ENCODE measurements at regions not wholly inside any gene's neighbourhood (a gene's known extent, or its start where the extent isn't known, plus 50 kb on each side); places are given as distances from the start of the nearest gene placed in this dataset.

DNA sequence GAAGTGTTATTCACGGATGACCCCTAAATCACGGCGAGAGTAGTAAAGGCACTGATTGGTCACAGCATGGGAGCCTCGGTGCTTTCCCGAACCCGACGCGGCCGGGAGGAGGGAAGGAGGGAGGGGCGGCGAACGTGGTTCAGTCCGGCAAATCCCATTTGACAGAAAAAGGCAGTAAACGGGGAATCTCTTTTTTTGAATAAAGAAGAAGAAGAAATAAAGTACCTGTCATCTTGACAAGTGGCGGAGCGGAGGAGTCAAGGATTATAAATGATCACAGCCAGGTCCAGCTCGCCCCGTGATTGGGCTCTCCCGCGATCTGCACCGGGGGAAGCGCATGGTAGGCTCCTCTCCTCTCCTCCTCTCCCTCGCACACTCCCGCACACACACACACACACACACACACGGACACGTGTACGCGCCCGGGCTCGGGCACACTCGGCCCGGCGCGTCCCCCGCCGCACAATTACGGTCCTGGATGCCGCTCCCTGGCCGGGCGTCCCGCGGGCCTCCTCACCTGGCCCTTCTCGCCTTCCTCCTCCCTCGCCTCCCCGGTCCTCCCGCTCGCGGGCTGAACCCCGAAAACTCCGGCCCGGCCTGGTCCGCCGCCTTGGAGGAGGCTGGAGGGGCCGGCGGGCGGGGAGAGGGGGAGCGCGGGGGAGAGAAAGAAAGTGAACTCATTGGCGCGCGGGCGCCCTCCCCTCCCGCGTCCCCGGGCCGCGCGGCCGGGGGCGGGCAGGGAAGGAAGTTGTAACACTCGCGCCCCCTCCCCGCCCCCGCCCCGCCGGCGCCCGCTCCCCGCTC lies 99.2 kb upstream of the TENM3 start:
- Histone ChIP-seq H3K4me3 (ENCODE audit: low read length) (peak overlapping the region; percentile 64), H3K27ac (ENCODE audit: low read length) (peak overlapping the region; percentile 70), H3K27me3 (ENCODE audit: control insufficient read depth, insufficient read depth, low read length) (peaks cover 47% of the 10 kb centered on the region), H3K36me3 (ENCODE audit: control insufficient read depth, insufficient read depth, low read length) (no peaks in the 10 kb centered on the region), H3K4me1 (ENCODE audit: control insufficient read depth, insufficient read depth, low read length) (peaks cover 19% of the 10 kb centered on the region), H3K9me3 (replicated peaks; ENCODE audit: control insufficient read depth, low read depth, low read length) (no peaks in the 10 kb centered on the region)
- DNase-seq: peak; percentile 85
- WGBS (ENCODE audit: insufficient coverage): 0% methylated on average over 40 of the region's 79 CpGs

DNA sequence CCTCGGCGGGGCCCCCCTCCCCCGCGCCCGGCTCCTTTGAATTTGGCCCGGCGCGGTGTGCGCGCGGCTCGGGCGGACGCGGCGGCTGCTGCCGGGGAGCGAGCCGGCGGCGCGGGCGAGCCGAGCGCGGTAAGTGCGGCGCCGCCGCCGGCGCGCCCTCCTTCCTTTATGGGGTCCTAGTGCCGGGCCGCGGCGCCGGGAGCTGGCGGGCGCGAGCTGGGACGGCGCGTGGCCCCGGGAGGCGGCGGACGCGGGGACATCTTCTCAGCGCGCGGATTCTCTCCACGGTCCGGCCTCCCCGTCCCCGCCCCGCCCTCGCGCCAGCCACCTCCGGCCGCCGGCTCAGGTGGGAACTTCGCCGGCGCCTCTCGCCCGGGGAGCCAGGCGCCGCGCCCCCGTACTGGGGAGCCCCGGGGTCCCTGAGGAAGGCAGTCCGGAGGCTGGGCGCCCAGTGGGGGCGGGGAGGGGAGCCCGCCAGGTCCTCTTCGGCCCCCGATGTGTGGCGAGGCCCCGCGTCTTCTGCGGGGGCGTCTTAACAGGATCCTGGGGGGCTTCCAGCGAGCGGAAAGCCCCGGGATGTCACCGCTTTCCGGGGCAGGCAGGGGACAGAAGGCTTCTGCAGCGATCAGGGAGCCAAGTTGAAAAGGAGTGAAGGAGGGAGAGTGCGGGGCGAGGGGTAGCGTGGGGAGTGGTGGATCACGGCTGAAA lies 98.4 kb upstream of the TENM3 start:
- H3K27me3 ChIP-seq (ENCODE audit: control insufficient read depth, insufficient read depth, low read length): peaks cover 47% of the 10 kb centered on the region
- H3K36me3 ChIP-seq (ENCODE audit: control insufficient read depth, insufficient read depth, low read length): no peaks in the 10 kb centered on the region
- peak overlapping the region; percentile 57 for H3K27ac ChIP-seq (ENCODE audit: low read length)
- under 1% methylated on average over 88 of the region's 93 CpGs for WGBS (ENCODE audit: insufficient coverage)
- DNase-seq: peak; percentile 43
- H3K9me3 ChIP-seq (replicated peaks; ENCODE audit: control insufficient read depth, low read depth, low read length): no peaks in the 10 kb centered on the region
- peak overlapping the region; percentile 59 for H3K4me3 ChIP-seq (ENCODE audit: low read length)
- H3K4me1 ChIP-seq (ENCODE audit: control insufficient read depth, insufficient read depth, low read length): peaks cover 19% of the 10 kb centered on the region

DNA sequence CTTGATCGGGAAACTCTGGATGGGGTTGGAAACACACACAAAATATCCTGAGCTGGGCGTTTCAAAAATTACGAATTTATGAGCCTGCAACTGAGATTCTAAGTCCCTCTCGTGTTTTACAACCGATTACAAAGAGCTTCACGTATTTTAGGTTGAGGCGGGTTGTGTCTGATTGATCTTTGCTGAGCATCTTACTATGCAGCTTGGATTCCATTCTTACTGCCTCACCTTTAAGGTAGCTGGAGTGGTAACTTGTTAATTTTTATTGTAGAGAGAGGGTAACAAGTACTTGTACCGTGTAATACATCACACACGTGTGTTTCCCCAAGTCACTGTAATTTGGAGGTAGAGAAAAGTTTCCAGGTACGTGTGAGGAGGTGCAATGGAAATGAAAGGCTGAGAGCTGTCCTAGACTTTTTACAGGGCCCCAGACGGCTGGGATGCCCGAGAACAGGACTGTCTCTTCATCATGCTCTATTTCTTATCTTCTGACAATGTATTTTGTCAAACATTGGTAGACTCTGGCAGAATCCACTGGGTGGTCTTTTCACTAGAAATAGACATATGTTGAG lies 97.8 kb upstream of the TENM3 start:
- WGBS (ENCODE audit: insufficient coverage): no CpG with 5 or more reads among the region's 12 CpGs
- Histone ChIP-seq H3K27ac (ENCODE audit: low read length) (no peak overlapping the region), H3K4me1 (ENCODE audit: control insufficient read depth, insufficient read depth, low read length) (peaks cover 19% of the 10 kb centered on the region), H3K27me3 (ENCODE audit: control insufficient read depth, insufficient read depth, low read length) (peaks cover 43% of the 10 kb centered on the region), H3K4me3 (ENCODE audit: low read length) (peak overlapping the region; percentile 59), H3K9me3 (replicated peaks; ENCODE audit: control insufficient read depth, low read depth, low read length) (no peaks in the 10 kb centered on the region), H3K36me3 (ENCODE audit: control insufficient read depth, insufficient read depth, low read length) (no peaks in the 10 kb centered on the region)
- no peak for DNase-seq

DNA sequence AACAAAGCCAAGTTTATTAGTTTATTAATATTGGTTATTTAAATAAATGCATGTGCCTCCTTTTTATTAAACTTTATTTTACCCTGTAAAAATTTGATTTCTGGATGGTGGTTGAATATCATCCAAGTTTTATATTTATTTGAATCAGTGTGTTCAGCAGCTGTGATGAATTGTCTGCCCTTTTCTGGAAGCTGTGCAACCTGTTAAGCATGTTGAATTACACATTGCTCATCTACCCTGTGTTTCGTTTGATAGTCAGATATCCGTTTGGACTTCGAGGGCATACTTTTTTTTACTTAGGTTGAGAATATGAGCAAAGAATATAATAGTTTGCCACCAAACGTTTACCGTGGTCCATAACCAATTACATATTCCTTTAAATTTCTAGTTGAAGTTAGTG lies 95.8 kb upstream of the TENM3 start:
- Histone ChIP-seq H3K27me3 (ENCODE audit: control insufficient read depth, insufficient read depth, low read length) (peaks cover 28% of the 10 kb centered on the region), H3K9me3 (replicated peaks; ENCODE audit: control insufficient read depth, low read depth, low read length) (no peaks in the 10 kb centered on the region), H3K36me3 (ENCODE audit: control insufficient read depth, insufficient read depth, low read length) (no peaks in the 10 kb centered on the region), H3K4me1 (ENCODE audit: control insufficient read depth, insufficient read depth, low read length) (peaks cover 10% of the 10 kb centered on the region), H3K4me3 (ENCODE audit: low read length) (no peak overlapping the region), H3K27ac (ENCODE audit: low read length) (no peak overlapping the region)
- WGBS (ENCODE audit: insufficient coverage): no CpG with 5 or more reads among the region's 5 CpGs
- DNase-seq: no peak

DNA sequence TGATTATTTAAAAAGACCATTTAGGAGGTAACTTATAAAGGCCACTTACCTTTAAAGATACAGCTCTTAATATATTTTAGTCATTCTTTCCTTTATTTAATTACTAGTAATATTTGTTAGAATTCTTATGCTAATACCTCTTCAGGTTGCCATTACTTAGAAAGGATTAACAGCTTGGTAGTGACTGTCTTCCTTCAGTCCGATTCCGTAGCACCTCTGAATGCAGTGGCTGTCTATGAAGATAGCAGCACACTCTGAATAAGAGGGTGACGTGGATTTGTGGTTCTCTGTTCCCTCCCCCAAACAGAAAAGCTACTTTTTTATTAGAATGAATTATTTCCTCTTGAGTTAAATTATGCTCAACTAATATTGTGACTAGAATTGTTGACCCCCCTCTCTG lies 92.6 kb upstream of the TENM3 start:
- WGBS (ENCODE audit: insufficient coverage): no CpG with 5 or more reads among the region's 3 CpGs
- H3K4me1 ChIP-seq (ENCODE audit: control insufficient read depth, insufficient read depth, low read length): no peaks in the 10 kb centered on the region
- no peaks in the 10 kb centered on the region for H3K9me3 ChIP-seq (replicated peaks; ENCODE audit: control insufficient read depth, low read depth, low read length)
- peaks cover under 1% of the 10 kb centered on the region for H3K27me3 ChIP-seq (ENCODE audit: control insufficient read depth, insufficient read depth, low read length)
- no peak overlapping the region for H3K4me3 ChIP-seq (ENCODE audit: low read length)
- H3K36me3 ChIP-seq (ENCODE audit: control insufficient read depth, insufficient read depth, low read length): no peaks in the 10 kb centered on the region
- no peak for DNase-seq
- H3K27ac ChIP-seq (ENCODE audit: low read length): no peak overlapping the region

DNA sequence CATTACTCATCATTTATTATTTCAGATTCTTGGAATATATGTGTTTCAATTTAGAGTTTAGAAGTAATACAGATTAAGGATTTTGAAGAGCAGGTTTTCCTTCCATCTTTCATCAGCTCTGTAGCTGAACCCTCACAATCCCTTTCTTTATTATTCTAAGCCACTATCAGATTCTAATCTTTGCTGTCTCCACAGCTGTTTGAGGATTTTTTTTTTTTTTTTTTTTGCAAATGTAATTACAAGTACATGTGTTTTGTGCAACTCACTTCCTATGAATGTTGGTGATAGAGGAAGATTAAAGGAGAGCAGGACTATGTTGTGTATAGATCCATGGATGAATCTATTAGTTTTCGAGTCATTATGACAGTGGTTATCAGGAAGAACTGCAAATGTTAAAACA lies 87.4 kb upstream of the TENM3 start:
- Histone ChIP-seq H3K9me3 (replicated peaks; ENCODE audit: control insufficient read depth, low read depth, low read length) (no peaks in the 10 kb centered on the region), H3K4me1 (ENCODE audit: control insufficient read depth, insufficient read depth, low read length) (no peaks in the 10 kb centered on the region), H3K36me3 (ENCODE audit: control insufficient read depth, insufficient read depth, low read length) (no peaks in the 10 kb centered on the region), H3K27me3 (ENCODE audit: control insufficient read depth, insufficient read depth, low read length) (no peaks in the 10 kb centered on the region), H3K4me3 (ENCODE audit: low read length) (no peak overlapping the region), H3K27ac (ENCODE audit: low read length) (no peak overlapping the region)
- DNase-seq: no peak
- no CpG with 5 or more reads among the region's 1 CpG for WGBS (ENCODE audit: insufficient coverage)

DNA sequence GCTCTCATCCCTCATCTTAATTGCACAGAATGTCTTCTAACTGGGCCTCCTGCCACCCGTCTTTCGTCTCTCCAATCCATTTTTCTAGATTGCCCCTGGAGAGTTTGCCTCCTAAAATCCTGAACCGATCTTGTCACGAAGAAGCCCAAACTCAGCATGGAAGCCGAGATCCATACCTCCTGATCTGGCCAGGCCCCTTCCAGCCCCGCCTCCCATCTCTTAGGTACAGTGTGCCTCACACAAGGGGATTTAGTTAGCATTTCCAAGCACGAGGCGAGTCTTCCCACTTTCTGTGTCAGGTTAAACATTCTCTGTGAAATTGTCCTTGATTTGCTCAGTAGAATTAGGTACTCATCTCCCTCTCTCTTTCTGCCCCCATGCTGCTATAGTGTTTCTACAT lies 80.0 kb upstream of the TENM3 start:
- Histone ChIP-seq H3K4me1 (ENCODE audit: control insufficient read depth, insufficient read depth, low read length) (no peaks in the 10 kb centered on the region), H3K4me3 (ENCODE audit: low read length) (no peak overlapping the region), H3K36me3 (ENCODE audit: control insufficient read depth, insufficient read depth, low read length) (no peaks in the 10 kb centered on the region), H3K27me3 (ENCODE audit: control insufficient read depth, insufficient read depth, low read length) (no peaks in the 10 kb centered on the region), H3K9me3 (replicated peaks; ENCODE audit: control insufficient read depth, low read depth, low read length) (no peaks in the 10 kb centered on the region), H3K27ac (ENCODE audit: low read length) (no peak overlapping the region)
- 76% methylated on average over 6 of the region's 8 CpGs for WGBS (ENCODE audit: insufficient coverage)
- DNase-seq: no peak

DNA sequence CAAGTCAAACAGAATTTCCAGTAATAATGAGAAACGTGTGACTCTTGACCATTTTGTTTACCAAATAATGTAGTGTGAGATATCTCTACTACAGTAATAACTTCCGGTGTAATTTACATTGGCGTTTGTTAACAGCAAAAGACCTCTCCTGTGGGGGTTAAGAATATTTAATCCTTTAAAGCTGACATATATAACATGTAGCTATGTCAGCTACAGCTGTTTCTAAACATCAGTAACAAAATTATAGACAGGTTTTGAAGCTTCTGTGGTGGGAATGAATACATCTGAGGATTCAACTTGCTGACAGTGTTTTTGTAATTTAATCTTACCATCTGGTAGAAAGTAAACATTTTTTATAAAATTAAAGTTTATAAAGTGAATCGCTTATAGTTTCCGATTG lies 73.6 kb upstream of the TENM3 start:
- H3K27me3 ChIP-seq (ENCODE audit: control insufficient read depth, insufficient read depth, low read length): no peaks in the 10 kb centered on the region
- no peak overlapping the region for H3K4me3 ChIP-seq (ENCODE audit: low read length)
- no peak overlapping the region for H3K27ac ChIP-seq (ENCODE audit: low read length)
- H3K9me3 ChIP-seq (replicated peaks; ENCODE audit: control insufficient read depth, low read depth, low read length): no peaks in the 10 kb centered on the region
- no peaks in the 10 kb centered on the region for H3K36me3 ChIP-seq (ENCODE audit: control insufficient read depth, insufficient read depth, low read length)
- DNase-seq: no peak
- no CpG with 5 or more reads among the region's 5 CpGs for WGBS (ENCODE audit: insufficient coverage)
- H3K4me1 ChIP-seq (ENCODE audit: control insufficient read depth, insufficient read depth, low read length): no peaks in the 10 kb centered on the region

DNA sequence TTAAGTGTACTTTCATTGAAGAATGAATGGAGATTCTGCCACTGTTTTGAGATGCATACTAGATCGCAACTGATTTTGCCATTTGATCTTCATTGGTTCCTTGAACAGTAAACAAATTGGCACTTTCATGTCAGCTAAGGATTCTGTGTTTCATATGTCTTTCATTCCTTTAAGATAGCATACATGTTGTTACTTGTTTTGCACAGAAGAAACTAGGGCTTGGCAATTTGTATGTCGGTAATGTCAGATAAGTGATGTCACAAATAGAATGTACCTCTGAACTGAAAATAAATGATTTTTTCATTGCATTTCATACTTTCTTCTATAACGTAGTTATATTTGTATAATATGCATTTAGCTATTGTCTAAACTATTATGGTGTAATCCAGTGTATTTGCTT lies 73.2 kb upstream of the TENM3 start:
- no peak for DNase-seq
- no CpG with 5 or more reads among the region's 3 CpGs for WGBS (ENCODE audit: insufficient coverage)
- no peaks in the 10 kb centered on the region for H3K36me3 ChIP-seq (ENCODE audit: control insufficient read depth, insufficient read depth, low read length)
- H3K27ac ChIP-seq (ENCODE audit: low read length): no peak overlapping the region
- H3K4me1 ChIP-seq (ENCODE audit: control insufficient read depth, insufficient read depth, low read length): no peaks in the 10 kb centered on the region
- no peak overlapping the region for H3K4me3 ChIP-seq (ENCODE audit: low read length)
- H3K9me3 ChIP-seq (replicated peaks; ENCODE audit: control insufficient read depth, low read depth, low read length): no peaks in the 10 kb centered on the region
- H3K27me3 ChIP-seq (ENCODE audit: control insufficient read depth, insufficient read depth, low read length): no peaks in the 10 kb centered on the region

DNA sequence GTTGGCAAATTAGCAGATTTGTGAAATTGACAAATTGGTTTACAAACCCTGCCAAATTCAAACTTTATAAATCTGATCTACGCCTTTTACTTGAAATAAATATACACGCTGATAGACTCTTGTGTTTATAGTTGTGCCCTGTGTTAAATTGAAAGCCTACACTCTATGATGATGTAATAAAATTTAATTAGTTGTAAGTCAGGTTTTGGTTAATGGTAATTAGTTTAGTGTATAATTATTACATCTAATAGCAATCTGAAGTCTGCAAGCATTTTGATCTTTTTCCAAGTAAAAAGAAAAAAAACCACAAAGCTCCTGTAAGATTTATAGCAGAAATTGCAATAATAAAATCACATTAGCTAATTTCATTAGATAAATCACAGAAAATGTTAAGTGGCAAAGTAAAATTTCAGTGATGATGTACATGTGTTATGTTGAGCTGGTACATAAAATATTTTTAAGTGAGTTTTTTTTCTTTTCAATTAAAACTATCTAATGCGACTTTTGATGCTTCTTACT lies 72.7 kb upstream of the TENM3 start:
- H3K27ac ChIP-seq (ENCODE audit: low read length): no peak overlapping the region
- H3K4me1 ChIP-seq (ENCODE audit: control insufficient read depth, insufficient read depth, low read length): no peaks in the 10 kb centered on the region
- H3K9me3 ChIP-seq (replicated peaks; ENCODE audit: control insufficient read depth, low read depth, low read length): no peaks in the 10 kb centered on the region
- H3K27me3 ChIP-seq (ENCODE audit: control insufficient read depth, insufficient read depth, low read length): no peaks in the 10 kb centered on the region
- no peak for DNase-seq
- WGBS (ENCODE audit: insufficient coverage): no CpG with 5 or more reads among the region's 3 CpGs
- H3K4me3 ChIP-seq (ENCODE audit: low read length): no peak overlapping the region
- no peaks in the 10 kb centered on the region for H3K36me3 ChIP-seq (ENCODE audit: control insufficient read depth, insufficient read depth, low read length)

Measured in muscle of leg (tissue), 3 donors.